Tibial artery (tissue), 4 donors: ENCODE measurements at regions not wholly inside any gene's neighbourhood (a gene's known extent, or its start where the extent isn't known, plus 50 kb on each side); places are given as distances from the start of the nearest gene placed in this dataset.

ENCODE experiments used
- DNase-seq, 2 donors: peaks; one replicate each; pipeline ENCODE4 v3.0.0-alpha.2; 2019
- H3K27ac ChIP-seq, 2 donors: fragments of 200-600 bp; sonication (generic) in 1 of 2; 1 replicate in 1 of 2; 2 replicates in 1 of 2; pipeline ENCODE4 v1.5.1; 2018 to 2019; ENCODE audit warnings: mild to moderate bottlenecking in 1 of 2
- H3K27me3 ChIP-seq, 2 donors: fragments of 200-600 bp; sonication (generic) in 1 of 2; one replicate each; pipeline versions ENCODE4 v1.5.1 to v1.6.0; 2016 to 2019
- H3K36me3 ChIP-seq, 3 donors: fragments of 200-600 bp; sonication (generic) in 2 of 3; one replicate each; pipeline ENCODE4 v1.5.1; 2016 to 2019; ENCODE audit warnings: mild to moderate bottlenecking in 2 of 3
- H3K4me1 ChIP-seq, 4 donors: fragments of 200-600 bp; sonication (generic) in 2 of 4; 1 replicate in 3 of 4; 2 replicates in 1 of 4; pipeline ENCODE4 v1.5.1; 2016 to 2019
- H3K4me3 ChIP-seq, 2 donors: fragments of 200-600 bp; sonication (generic) in 1 of 2; 1 replicate in 1 of 2; 2 replicates in 1 of 2; pipeline ENCODE4 v1.5.1; 2018 to 2019; ENCODE audit warnings: mild to moderate bottlenecking in 2 of 2
- H3K9me3 ChIP-seq, 3 donors: fragments of 200-600 bp; sonication (generic) in 1 of 3; one replicate each; pipeline ENCODE4 v1.5.1; 2016 to 2019
- intact Hi-C: fragments of 100-400 bp; cut with DNase I; formaldehyde crosslinking; loops from one replicate; pipeline ENCODE4 v1.15.0; 2023; ENCODE audit warnings: low total_unique reads
- TF ChIP-seq, protein P1 (sequence below), 2 experiments: fragments of 200-600 bp in 1 of 2; fragments of 450-650 bp in 1 of 2; IDR thresholded peaks; one replicate each; pipeline ENCODE4 v1.5.1; 2017 to 2019; ENCODE audit warnings: antibody characterized with exemption in 2 of 2, mild to moderate bottlenecking in 1 of 2, moderate library complexity in 1 of 2

- H3K27ac ChIP-seq = no peak overlapping the region
- no peaks in the 10 kb centered on the region for H3K4me1 ChIP-seq
- TF ChIP-seq, protein P1, sequence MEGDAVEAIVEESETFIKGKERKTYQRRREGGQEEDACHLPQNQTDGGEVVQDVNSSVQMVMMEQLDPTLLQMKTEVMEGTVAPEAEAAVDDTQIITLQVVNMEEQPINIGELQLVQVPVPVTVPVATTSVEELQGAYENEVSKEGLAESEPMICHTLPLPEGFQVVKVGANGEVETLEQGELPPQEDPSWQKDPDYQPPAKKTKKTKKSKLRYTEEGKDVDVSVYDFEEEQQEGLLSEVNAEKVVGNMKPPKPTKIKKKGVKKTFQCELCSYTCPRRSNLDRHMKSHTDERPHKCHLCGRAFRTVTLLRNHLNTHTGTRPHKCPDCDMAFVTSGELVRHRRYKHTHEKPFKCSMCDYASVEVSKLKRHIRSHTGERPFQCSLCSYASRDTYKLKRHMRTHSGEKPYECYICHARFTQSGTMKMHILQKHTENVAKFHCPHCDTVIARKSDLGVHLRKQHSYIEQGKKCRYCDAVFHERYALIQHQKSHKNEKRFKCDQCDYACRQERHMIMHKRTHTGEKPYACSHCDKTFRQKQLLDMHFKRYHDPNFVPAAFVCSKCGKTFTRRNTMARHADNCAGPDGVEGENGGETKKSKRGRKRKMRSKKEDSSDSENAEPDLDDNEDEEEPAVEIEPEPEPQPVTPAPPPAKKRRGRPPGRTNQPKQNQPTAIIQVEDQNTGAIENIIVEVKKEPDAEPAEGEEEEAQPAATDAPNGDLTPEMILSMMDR (IDR thresholded peaks at IDR 0.05) = no peak
- H3K9me3 ChIP-seq = no peaks in the 10 kb centered on the region
- no peak for DNase-seq
- H3K27me3 ChIP-seq = peaks cover 0 to 4% of the 10 kb centered on the region in 2 donors
- H3K36me3 ChIP-seq = no peaks in the 10 kb centered on the region
- H3K4me3 ChIP-seq = no peak overlapping the region
- intact Hi-C loops = no loop called here
Measured at GRCh38 chr3:168860592-168860991, 764.9 kb upstream of the GOLIM4 start.

- Histone ChIP-seq H3K36me3 (no peaks in the 10 kb centered on the region), H3K4me1 (no peaks in the 10 kb centered on the region), H3K4me3 (no peak overlapping the region), H3K27me3 (no peaks in the 10 kb centered on the region), H3K9me3 (no peaks in the 10 kb centered on the region), H3K27ac (no peak overlapping the region)
- intact Hi-C loops = no loop called here
- TF ChIP-seq, protein P1 (IDR thresholded peaks at IDR 0.05) = no peak
- DNase-seq = no peak
Measured at GRCh38 chr3:168860028-168860427, 764.3 kb upstream of the GOLIM4 start.

- TF ChIP-seq, protein P1 (IDR thresholded peaks at IDR 0.05) = no peak
- intact Hi-C loops = no loop called here
- no peaks in the 10 kb centered on the region for H3K9me3 ChIP-seq
Measured at GRCh38 chr3:168859574-168859973, 763.9 kb upstream of the GOLIM4 start.

DNA sequence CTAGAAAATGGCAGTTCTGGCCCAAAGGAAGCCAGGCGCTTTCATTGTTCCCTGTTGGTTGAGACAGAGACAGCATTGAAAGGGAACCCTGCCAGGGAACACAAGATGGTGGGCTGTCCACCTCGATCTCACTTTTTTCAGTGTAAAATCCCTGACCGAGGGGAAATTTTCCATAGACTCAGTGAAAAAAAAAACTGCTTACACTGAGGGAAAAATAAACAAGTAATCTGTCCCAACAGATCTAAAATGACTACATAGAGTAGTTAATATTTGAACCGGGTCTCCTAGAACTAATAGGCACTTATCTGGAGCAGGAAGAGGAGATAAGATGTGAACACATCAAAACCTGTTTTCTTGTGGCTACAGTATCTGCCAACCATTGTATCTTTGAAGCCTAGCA lies 763.4 kb upstream of the GOLIM4 start:
- H3K4me1 ChIP-seq = no peaks in the 10 kb centered on the region
- intact Hi-C loops = no loop called here

More at GRCh38 chr3:168859574-168859973, 763.9 kb upstream of the GOLIM4 start:
- H3K27ac ChIP-seq = no peak overlapping the region
- H3K4me1 ChIP-seq = no peaks in the 10 kb centered on the region
- H3K27me3 ChIP-seq = no peaks in the 10 kb centered on the region
- H3K4me3 ChIP-seq = no peak overlapping the region
- DNase-seq = no peak
- no peaks in the 10 kb centered on the region for H3K36me3 ChIP-seq

GRCh38 chr3:168858327-168858726 lies 762.6 kb upstream of the GOLIM4 start:
- no peaks in the 10 kb centered on the region for H3K36me3 ChIP-seq
- intact Hi-C loops = no loop called here
- H3K4me3 ChIP-seq = no peak overlapping the region
- DNase-seq = no peak
- TF ChIP-seq, protein P1 (IDR thresholded peaks at IDR 0.05) = no peak
- H3K27ac ChIP-seq = no peak overlapping the region
- no peaks in the 10 kb centered on the region for H3K27me3 ChIP-seq
- H3K4me1 ChIP-seq = no peaks in the 10 kb centered on the region
- no peaks in the 10 kb centered on the region for H3K9me3 ChIP-seq

More for the DNA sequence above, 763.4 kb upstream of the GOLIM4 start:
- H3K4me3 ChIP-seq = no peak overlapping the region
- H3K9me3 ChIP-seq = no peaks in the 10 kb centered on the region
- no peak for DNase-seq
- H3K27ac ChIP-seq = no peak overlapping the region
- TF ChIP-seq, protein P1 (IDR thresholded peaks at IDR 0.05) = no peak
- no peaks in the 10 kb centered on the region for H3K36me3 ChIP-seq
- no peaks in the 10 kb centered on the region for H3K27me3 ChIP-seq

GRCh38 chr3:168850109-168850508 lies 754.4 kb upstream of the GOLIM4 start:
- no peaks in the 10 kb centered on the region for H3K4me1 ChIP-seq
- no peak overlapping the region for H3K4me3 ChIP-seq
- intact Hi-C loops = no loop called here
- H3K36me3 ChIP-seq = no peaks in the 10 kb centered on the region
- peaks cover 0 to 3% of the 10 kb centered on the region in 2 donors for H3K27me3 ChIP-seq
- DNase-seq = no peak
- H3K27ac ChIP-seq = no peak overlapping the region
- H3K9me3 ChIP-seq = no peaks in the 10 kb centered on the region
- TF ChIP-seq, protein P1 (IDR thresholded peaks at IDR 0.05) = no peak
